ENCODE measurements at regions not wholly inside any gene's neighbourhood (a gene's known extent, or its start where the extent isn't known, plus 50 kb on each side); places are given as distances from the start of the nearest gene placed in this dataset.

- TF ChIP-seq CTCF (IDR thresholded peaks at IDR 0.05) (no peak), POLR2A (IDR thresholded peaks at IDR 0.05) (no peak)
These were observed 215.5 kb downstream of the BUD13 start for GRCh38 chr11:116557282-116557681.
